Endothelial cell of umbilical vein (primary cell): ENCODE measurements at regions not wholly inside any gene's neighbourhood (a gene's known extent, or its start where the extent isn't known, plus 50 kb on each side); places are given as distances from the start of the nearest gene placed in this dataset.

ENCODE experiments used
- BruUV-seq: library from RNA; stranded (reverse); fragments of 400-500 nt; replicated peaks from 2 replicates; lab custom pipeline; 2021; lab: Mats Ljungman, UMichigan
- CTCF ChIA-PET: fragments of 300-600, 350-600 bp; sonication (Branson Sonifier 250); formaldehyde crosslinking; loops from one replicate; lab custom pipeline; 2021; ENCODE audit warnings: antibody characterized with exemption, inconsistent platforms; lab: Charles Lee
- POLR2A ChIA-PET: fragments of 300-600, 350-600 bp; sonication (Branson Sonifier 250); formaldehyde crosslinking; loops from one replicate; lab custom pipeline; 2021; ENCODE audit warnings: antibody characterized with exemption, inconsistent platforms; lab: Charles Lee
- DNase-seq: peaks from one replicate; pipeline ENCODE4 v3.0.0-alpha.2; 2011; ENCODE audit warnings: low read depth, low spot score
- FAIRE-seq: peaks from 2 replicates; lab custom pipeline; 2011; peaks lifted over from hg19 to GRCh38; lab: Jason Lieb, UNC
- H2AFZ ChIP-seq: 2 replicates; pipeline ENCODE4 v1.6.0; 2012; ENCODE audit warnings: low read depth, low read length, control low read depth, inconsistent platforms
- H3K27ac ChIP-seq: 2 replicates; pipeline ENCODE4 v1.5.1; 2011; ENCODE audit warnings: low read depth, mild to moderate bottlenecking, control low read depth, low read length, moderate library complexity; ENCODE audit not compliant: insufficient read depth
- H3K27me3 ChIP-seq, 2 experiments: 2 replicates each; pipeline versions ENCODE4 v1.6.0 to v1.6.1; 2011; ENCODE audit warnings: low read length in 2 of 2, mixed read lengths in 1 of 2; ENCODE audit not compliant: control insufficient read depth in 2 of 2, insufficient read depth in 2 of 2
- H3K36me3 ChIP-seq, 2 experiments: 2 replicates in 1 of 2; 3 replicates in 1 of 2; pipeline ENCODE4 v1.5.1; 2011; ENCODE audit warnings: low read length in 2 of 2, mild to moderate bottlenecking in 1 of 2, moderate library complexity in 1 of 2; ENCODE audit not compliant: control insufficient read depth in 2 of 2, insufficient read depth in 2 of 2; ENCODE audit errors: extremely low read depth in 1 of 2
- H3K4me1 ChIP-seq: 3 replicates; pipeline ENCODE4 v1.5.1; 2011; ENCODE audit warnings: mild to moderate bottlenecking, low read length; ENCODE audit not compliant: control insufficient read depth, insufficient read depth; ENCODE audit errors: extremely low read depth
- H3K4me2 ChIP-seq: 2 replicates; pipeline ENCODE4 v1.6.1; 2011; ENCODE audit warnings: low read length, control low read depth, mixed read lengths; ENCODE audit not compliant: insufficient read depth
- H3K4me3 ChIP-seq, 3 experiments: fragments of 200-600 bp in 1 of 3; sonication (generic), shearing (Covaris generic) in 1 of 3; replicated peaks in 1 of 3; 2 replicates each; pipeline ENCODE4 v1.5.1; 2011 to 2016; ENCODE audit warnings: control low read depth in 3 of 3, low read length in 3 of 3, mild to moderate bottlenecking in 2 of 3, inconsistent platforms in 1 of 3, low read depth in 1 of 3, moderate library complexity in 1 of 3; ENCODE audit not compliant: insufficient read depth in 1 of 3
- H3K79me2 ChIP-seq: 2 replicates; pipeline ENCODE4 v1.6.0; 2012; ENCODE audit warnings: low read length, inconsistent platforms; ENCODE audit not compliant: control insufficient read depth, insufficient read depth
- H3K9ac ChIP-seq: replicated peaks from 2 replicates; pipeline ENCODE3; 2011; ENCODE audit warnings: low read length, control low read depth; ENCODE audit not compliant: insufficient read depth; ENCODE audit errors: extremely low read depth
- H3K9me1 ChIP-seq: replicated peaks from 3 replicates; pipeline ENCODE4 v1.6.0; 2011; ENCODE audit warnings: mild to moderate bottlenecking, low read length; ENCODE audit not compliant: control insufficient read depth, insufficient read depth; ENCODE audit errors: extremely low read depth
- H3K9me3 ChIP-seq: replicated peaks from 2 replicates; pipeline ENCODE4 v1.5.1; 2012; ENCODE audit warnings: low read length, inconsistent platforms; ENCODE audit not compliant: control insufficient read depth, insufficient read depth
- H4K20me1 ChIP-seq: replicated peaks from 2 replicates; pipeline ENCODE3; 2011; ENCODE audit warnings: mild to moderate bottlenecking, low read length; ENCODE audit not compliant: control insufficient read depth, insufficient read depth; ENCODE audit errors: extremely low read depth
- EZH2 ChIP-seq: IDR thresholded peaks from 2 replicates; pipeline ENCODE4 v1.6.1; 2012; ENCODE audit warnings: borderline replicate concordance, low read depth, mild to moderate bottlenecking, moderate library complexity, low read length, inconsistent platforms; ENCODE audit not compliant: severe bottlenecking
- FOS ChIP-seq: IDR thresholded peaks from 2 replicates; pipeline ENCODE4 v1.6.1; 2011; ENCODE audit warnings: mild to moderate bottlenecking, low read length, moderate library complexity, borderline replicate concordance; ENCODE audit not compliant: insufficient read depth
- GATA2 ChIP-seq: IDR thresholded peaks from 2 replicates; pipeline ENCODE4 v1.7.0; 2011; ENCODE audit warnings: low read depth, mild to moderate bottlenecking, moderate library complexity, mixed read lengths, low read length; ENCODE audit not compliant: insufficient read length, insufficient read depth
- JUN ChIP-seq: IDR thresholded peaks from 2 replicates; pipeline ENCODE4 v1.6.1; 2011; ENCODE audit warnings: borderline replicate concordance, low read depth; ENCODE audit not compliant: insufficient read length, insufficient read depth
- MAX ChIP-seq: IDR thresholded peaks from 2 replicates; pipeline ENCODE4 v1.6.1; 2011; ENCODE audit not compliant: insufficient read depth, insufficient read length
- MYC ChIP-seq: IDR thresholded peaks from one replicate; pipeline ENCODE4 v1.6.1; 2011; ENCODE audit warnings: mild to moderate bottlenecking, low read depth, low read length
- POLR2A ChIP-seq: IDR thresholded peaks from 2 replicates; pipeline ENCODE4 v1.6.1; 2012; ENCODE audit warnings: low read depth, mild to moderate bottlenecking, control low read depth, low read length
- POLR2AphosphoS5 ChIP-seq: IDR thresholded peaks from 2 replicates; pipeline ENCODE4 v1.6.1; 2012; ENCODE audit warnings: low read depth, mild to moderate bottlenecking, control low read depth, low read length, moderate library complexity; ENCODE audit not compliant: insufficient read depth
- dilution Hi-C: fragments of 300-500 bp; cut with MboI; formaldehyde crosslinking; loops from one replicate; pipeline ENCODE4 v1.15.0; 2019; ENCODE audit warnings: low sequenced_read_pairs; ENCODE audit not compliant: extremely low pct_ligation_motif_present
- intact Hi-C: fragments of 100-400 bp; cut with micrococcal nuclease; formaldehyde crosslinking; loops from one replicate; pipeline ENCODE4 v1.10.0; 2022
- TF ChIP-seq, protein P1 (sequence below), 2 donors: IDR thresholded peaks; 1 replicate in 1 of 2; 2 replicates in 1 of 2; pipeline ENCODE4 v1.5.1; 2011; ENCODE audit warnings: low read length in 2 of 2, mild to moderate bottlenecking in 2 of 2, moderate library complexity in 2 of 2, control low read depth in 1 of 2, inconsistent platforms in 1 of 2, low read depth in 1 of 2; ENCODE audit not compliant: insufficient read depth in 1 of 2; ENCODE audit errors: extremely low read depth in 1 of 2

DNA sequence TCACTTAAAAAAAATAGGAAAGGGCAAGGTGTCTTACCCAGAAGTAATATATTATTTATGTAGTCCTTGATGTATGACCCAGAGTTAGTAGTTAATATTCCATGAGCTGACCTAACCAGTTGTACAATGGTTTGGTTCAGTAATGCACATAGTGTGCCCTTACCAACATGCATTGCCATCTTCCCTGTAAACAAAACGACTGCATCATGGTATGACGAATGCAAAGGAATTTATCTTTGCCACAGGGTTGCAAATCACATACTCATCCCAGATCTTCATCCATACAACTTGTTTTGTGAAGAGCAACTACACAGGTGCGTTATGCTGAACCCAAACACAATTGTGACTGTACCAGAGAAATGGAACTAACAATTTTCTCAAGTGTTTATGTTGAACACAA is 68.9 kb upstream of the ZSWIM2 start:
- intact Hi-C loops: no loop called here
- BruUV-seq: no TSS peak

More for the DNA sequence above, 68.9 kb upstream of the ZSWIM2 start:
- Histone ChIP-seq H3K4me3 (no peak overlapping the region), H3K4me2 (no peak overlapping the region), H3K9me3 (no peaks in the 10 kb centered on the region), H3K79me2 (no peaks in the 10 kb centered on the region), H2AFZ (no peak overlapping the region), H3K9ac (no peak overlapping the region), H3K9me1 (no peaks in the 10 kb centered on the region), H3K27me3 (no peaks in the 10 kb centered on the region), H3K4me1 (peaks cover 5% of the 10 kb centered on the region), H4K20me1 (no peaks in the 10 kb centered on the region), H3K36me3 (no peaks in the 10 kb centered on the region), H3K27ac (no peak overlapping the region)
- FAIRE-seq (no peak), DNase-seq (no peak)
- POLR2A ChIA-PET: no interaction called here
- dilution Hi-C loops: loop anchor here (25.0 kb wide), 1 partner anchor 519 kb away; the partner anchor contains the start of gene CALCRL
- TF ChIP-seq MYC (no peak), MAX (no peak), POLR2A (no peak), FOS (no peak), EZH2 (no peak), JUN (no peak), POLR2AphosphoS5 (no peak), GATA2 (no peak)
- TF ChIP-seq, protein P1, sequence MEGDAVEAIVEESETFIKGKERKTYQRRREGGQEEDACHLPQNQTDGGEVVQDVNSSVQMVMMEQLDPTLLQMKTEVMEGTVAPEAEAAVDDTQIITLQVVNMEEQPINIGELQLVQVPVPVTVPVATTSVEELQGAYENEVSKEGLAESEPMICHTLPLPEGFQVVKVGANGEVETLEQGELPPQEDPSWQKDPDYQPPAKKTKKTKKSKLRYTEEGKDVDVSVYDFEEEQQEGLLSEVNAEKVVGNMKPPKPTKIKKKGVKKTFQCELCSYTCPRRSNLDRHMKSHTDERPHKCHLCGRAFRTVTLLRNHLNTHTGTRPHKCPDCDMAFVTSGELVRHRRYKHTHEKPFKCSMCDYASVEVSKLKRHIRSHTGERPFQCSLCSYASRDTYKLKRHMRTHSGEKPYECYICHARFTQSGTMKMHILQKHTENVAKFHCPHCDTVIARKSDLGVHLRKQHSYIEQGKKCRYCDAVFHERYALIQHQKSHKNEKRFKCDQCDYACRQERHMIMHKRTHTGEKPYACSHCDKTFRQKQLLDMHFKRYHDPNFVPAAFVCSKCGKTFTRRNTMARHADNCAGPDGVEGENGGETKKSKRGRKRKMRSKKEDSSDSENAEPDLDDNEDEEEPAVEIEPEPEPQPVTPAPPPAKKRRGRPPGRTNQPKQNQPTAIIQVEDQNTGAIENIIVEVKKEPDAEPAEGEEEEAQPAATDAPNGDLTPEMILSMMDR (IDR thresholded peaks at IDR 0.05; ENCODE audit: extremely low read depth in 1 of 2, insufficient read depth in 1 of 2, low read depth in 1 of 2, low read length in 2 of 2): no peak
- CTCF ChIA-PET: interaction anchor here (0.9 to 1.0 kb wide), 2 partner anchors 9 to 55 kb away, joined by 3 to 4 read pairs; no protein-coding TSS in a partner anchor
